ENCODE measurements at regions not wholly inside any gene's neighbourhood (a gene's known extent, or its start where the extent isn't known, plus 50 kb on each side); places are given as distances from the start of the nearest gene placed in this dataset.

DNA sequence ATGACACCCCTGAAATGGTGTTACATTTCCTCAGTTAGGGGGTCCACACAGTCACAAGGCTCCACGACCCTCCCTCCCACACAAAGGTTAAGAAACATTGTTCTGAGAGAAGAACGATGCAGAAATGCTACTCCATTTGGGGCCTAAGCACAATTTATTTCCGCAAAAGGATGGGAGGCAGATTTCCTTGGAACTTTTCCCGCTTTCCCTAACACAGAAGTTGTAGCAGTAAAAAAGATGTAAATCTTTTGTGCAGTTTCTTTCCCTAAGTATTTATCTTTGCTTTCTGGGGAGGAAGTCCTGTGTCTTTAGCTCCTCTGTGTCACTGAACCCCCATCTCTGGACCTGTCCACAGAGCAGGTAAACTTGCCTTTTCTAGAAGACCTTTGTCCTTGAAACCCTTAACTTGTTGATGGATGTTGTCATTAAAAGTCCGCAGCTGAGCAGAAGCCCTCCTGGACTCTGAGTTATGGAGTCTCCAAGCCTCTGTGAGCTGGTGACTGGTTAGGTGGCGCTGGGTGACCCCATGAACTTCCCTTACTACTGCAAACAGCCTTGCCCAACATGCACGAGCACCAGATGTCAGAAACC is 67.2 kb upstream of the SHISA3 start:
- TF ChIP-seq, protein P1, sequence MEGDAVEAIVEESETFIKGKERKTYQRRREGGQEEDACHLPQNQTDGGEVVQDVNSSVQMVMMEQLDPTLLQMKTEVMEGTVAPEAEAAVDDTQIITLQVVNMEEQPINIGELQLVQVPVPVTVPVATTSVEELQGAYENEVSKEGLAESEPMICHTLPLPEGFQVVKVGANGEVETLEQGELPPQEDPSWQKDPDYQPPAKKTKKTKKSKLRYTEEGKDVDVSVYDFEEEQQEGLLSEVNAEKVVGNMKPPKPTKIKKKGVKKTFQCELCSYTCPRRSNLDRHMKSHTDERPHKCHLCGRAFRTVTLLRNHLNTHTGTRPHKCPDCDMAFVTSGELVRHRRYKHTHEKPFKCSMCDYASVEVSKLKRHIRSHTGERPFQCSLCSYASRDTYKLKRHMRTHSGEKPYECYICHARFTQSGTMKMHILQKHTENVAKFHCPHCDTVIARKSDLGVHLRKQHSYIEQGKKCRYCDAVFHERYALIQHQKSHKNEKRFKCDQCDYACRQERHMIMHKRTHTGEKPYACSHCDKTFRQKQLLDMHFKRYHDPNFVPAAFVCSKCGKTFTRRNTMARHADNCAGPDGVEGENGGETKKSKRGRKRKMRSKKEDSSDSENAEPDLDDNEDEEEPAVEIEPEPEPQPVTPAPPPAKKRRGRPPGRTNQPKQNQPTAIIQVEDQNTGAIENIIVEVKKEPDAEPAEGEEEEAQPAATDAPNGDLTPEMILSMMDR (IDR thresholded peaks at IDR 0.05; ENCODE audit: low read depth, low read length) = no peak
- no peak overlapping the region for H3K4me3 ChIP-seq (replicated peaks in 1 of 2; ENCODE audit: low read depth in 2 of 2, low read length in 2 of 2)

GRCh38 chr4:42331040-42331439 is 66.2 kb upstream of the SHISA3 start:
- TF ChIP-seq, protein P1 (IDR thresholded peaks at IDR 0.05; ENCODE audit: low read depth, low read length) = no peak
- H3K4me3 ChIP-seq (replicated peaks in 1 of 2; ENCODE audit: low read depth in 2 of 2, low read length in 2 of 2) = no peak overlapping the region
- no peak for DNase-seq (ENCODE audit: low read depth in 2 of 2)

More for the DNA sequence above, 67.2 kb upstream of the SHISA3 start:
- no peak for DNase-seq (ENCODE audit: low read depth in 2 of 2)

DNA sequence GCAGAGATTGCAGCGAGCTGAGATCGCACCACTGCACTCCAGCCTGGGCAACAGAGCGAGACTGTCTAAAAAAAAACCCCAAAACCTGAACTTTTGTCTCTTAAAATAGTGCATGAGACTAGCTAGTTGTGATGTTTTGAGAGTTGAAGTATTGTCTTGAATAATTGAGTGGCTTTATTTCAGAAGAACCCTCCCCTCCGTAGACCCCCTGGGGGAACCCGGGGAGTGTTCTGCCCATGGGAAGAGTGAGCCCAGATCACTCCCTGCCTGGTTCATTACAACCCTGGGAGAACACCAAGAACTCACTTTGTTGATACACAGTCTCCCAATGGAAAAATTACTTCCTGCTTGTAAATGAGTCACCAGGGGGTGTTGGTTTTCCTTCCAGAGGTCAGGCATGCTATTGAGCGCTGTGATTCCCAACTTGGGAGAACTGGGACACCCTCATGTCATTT is 65.3 kb upstream of the SHISA3 start:
- no peak overlapping the region for H3K4me3 ChIP-seq (replicated peaks in 1 of 2; ENCODE audit: low read depth in 2 of 2, low read length in 2 of 2)
- TF ChIP-seq, protein P1 (IDR thresholded peaks at IDR 0.05; ENCODE audit: low read depth, low read length) = no peak
- DNase-seq (ENCODE audit: low read depth in 2 of 2) = peak; percentile 53 to 69

- H3K4me3 ChIP-seq (replicated peaks in 1 of 2; ENCODE audit: low read depth in 2 of 2, low read length in 2 of 2) = no peak overlapping the region
- TF ChIP-seq, protein P1 (IDR thresholded peaks at IDR 0.05; ENCODE audit: low read depth, low read length) = no peak
These were observed 57.3 kb upstream of the SHISA3 start for GRCh38 chr4:42339935-42340406.

GRCh38 chr4:42341518-42342026 is 55.7 kb upstream of the SHISA3 start:
- DNase-seq (ENCODE audit: low read depth in 2 of 2) = peak; percentile 61 to 74
- TF ChIP-seq, protein P1 (IDR thresholded peaks at IDR 0.05; ENCODE audit: low read depth, low read length) = no peak
- H3K4me3 ChIP-seq (replicated peaks in 1 of 2; ENCODE audit: low read depth in 2 of 2, low read length in 2 of 2) = no peak overlapping the region

More at GRCh38 chr4:42339935-42340406, 57.3 kb upstream of the SHISA3 start:
- peak; percentile 77 to 93 for DNase-seq (ENCODE audit: low read depth in 2 of 2)

DNA sequence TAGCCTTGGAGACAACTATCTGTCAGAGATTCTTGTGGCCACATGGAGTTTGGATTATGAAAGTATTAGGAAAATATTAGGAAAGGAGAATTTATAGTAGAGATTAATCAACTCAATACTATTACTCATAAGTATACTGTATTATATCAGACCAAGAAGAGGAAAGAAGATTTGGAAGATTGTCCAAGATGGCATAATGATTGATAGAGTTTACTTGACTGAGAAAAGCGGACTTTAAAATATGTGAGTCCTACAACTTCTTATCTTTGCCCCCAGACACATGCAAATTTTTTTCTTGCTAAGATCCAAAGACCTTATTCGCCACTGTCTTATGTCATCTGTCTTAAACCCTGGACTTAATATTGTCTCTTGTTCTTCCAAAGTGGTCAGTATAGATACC is 54.8 kb upstream of the SHISA3 start:
- TF ChIP-seq, protein P1 (IDR thresholded peaks at IDR 0.05; ENCODE audit: low read depth, low read length) = no peak
- no peak for DNase-seq (ENCODE audit: low read depth in 2 of 2)
- no peak overlapping the region for H3K4me3 ChIP-seq (replicated peaks in 1 of 2; ENCODE audit: low read depth in 2 of 2, low read length in 2 of 2)

Measured in cardiac fibroblast (primary cell).